Osteoblast (primary cell): ENCODE measurements at regions not wholly inside any gene's neighbourhood (a gene's known extent, or its start where the extent isn't known, plus 50 kb on each side); places are given as distances from the start of the nearest gene placed in this dataset.

Source experiments
- DNase-seq: peaks from one replicate; pipeline ENCODE4 v3.0.0; 2011; ENCODE audit warnings: low spot score, mixed read lengths; ENCODE audit not compliant: insufficient read length; ENCODE audit errors: missing footprints
- H2AFZ ChIP-seq: 2 replicates; pipeline ENCODE4 v1.6.0; 2011; ENCODE audit warnings: mild to moderate bottlenecking, low read length
- H3K27ac ChIP-seq: 2 replicates; pipeline ENCODE4 v1.5.1; 2011; ENCODE audit warnings: mild to moderate bottlenecking, low read depth, low read length, moderate library complexity
- H3K27me3 ChIP-seq: 2 replicates; pipeline ENCODE4 v1.6.0; 2012; ENCODE audit warnings: mild to moderate bottlenecking, control low read depth, inconsistent platforms, low read length, moderate library complexity; ENCODE audit not compliant: insufficient read depth
- H3K36me3 ChIP-seq: 2 replicates; pipeline ENCODE4 v1.5.1; 2011; ENCODE audit warnings: mild to moderate bottlenecking, low read length, control low read depth, moderate library complexity; ENCODE audit not compliant: insufficient read depth
- H3K4me1 ChIP-seq: 2 replicates; pipeline ENCODE4 v1.5.1; 2011; ENCODE audit warnings: mild to moderate bottlenecking, low read length, control low read depth, moderate library complexity; ENCODE audit not compliant: insufficient read depth
- H3K4me2 ChIP-seq: 2 replicates; pipeline ENCODE4 v1.6.0; 2011; ENCODE audit warnings: mild to moderate bottlenecking, low read length; ENCODE audit not compliant: insufficient read depth
- H3K4me3 ChIP-seq: fragments of 200-600 bp; sonication (generic); 3 replicates; pipeline ENCODE4 v1.5.1; 2012; ENCODE audit warnings: mild to moderate bottlenecking, low read length, inconsistent platforms; ENCODE audit not compliant: insufficient read depth
- H3K79me2 ChIP-seq: 2 replicates; pipeline ENCODE4 v1.6.0; 2012; ENCODE audit warnings: mild to moderate bottlenecking, low read length, control low read depth, inconsistent platforms; ENCODE audit not compliant: insufficient read depth
- H3K9me3 ChIP-seq: 2 replicates; pipeline ENCODE4 v1.5.1; 2011; ENCODE audit warnings: low read depth, low read length, control low read depth
- H4K20me1 ChIP-seq: 2 replicates; pipeline ENCODE4 v1.6.0; 2012; ENCODE audit warnings: mild to moderate bottlenecking, low read length, control low read depth; ENCODE audit not compliant: insufficient read depth
- TF ChIP-seq, protein P1 (sequence below): IDR thresholded peaks from 2 replicates; pipeline ENCODE4 v1.5.1; 2011; ENCODE audit warnings: mild to moderate bottlenecking, low read depth, low read length, moderate library complexity; ENCODE audit errors: extremely low read depth

DNA sequence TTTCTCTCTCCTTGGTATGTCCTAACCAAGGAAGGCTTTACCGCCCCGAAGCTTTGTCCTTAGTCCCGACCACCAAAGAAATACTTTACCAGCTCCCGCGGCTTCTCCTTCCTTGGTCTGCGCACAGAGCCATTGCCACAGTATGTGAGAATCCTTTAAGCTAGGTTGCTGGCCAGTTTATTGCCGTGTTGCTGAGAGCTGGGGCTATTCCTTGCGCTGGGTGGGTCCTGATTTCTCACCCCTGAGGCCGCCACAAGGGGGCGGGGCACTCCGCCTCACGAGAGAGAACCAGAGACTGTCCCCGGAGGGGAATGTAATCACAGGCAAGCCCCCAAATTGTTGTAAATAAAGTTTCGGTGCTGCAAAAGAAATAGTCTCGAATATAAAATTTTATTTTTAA is 331.0 kb upstream of the PCDH10 start:
- H3K9me3 ChIP-seq, result no peaks in the 10 kb centered on the region
- H3K36me3 ChIP-seq, result no peaks in the 10 kb centered on the region
- no peaks in the 10 kb centered on the region for H4K20me1 ChIP-seq
- H3K27me3 ChIP-seq, result no peaks in the 10 kb centered on the region
- H3K4me1 ChIP-seq, result no peaks in the 10 kb centered on the region
- DNase-seq, result no peak
- H3K27ac ChIP-seq, result no peak overlapping the region
- H2AFZ ChIP-seq, result no peak overlapping the region
- TF ChIP-seq, protein P1, sequence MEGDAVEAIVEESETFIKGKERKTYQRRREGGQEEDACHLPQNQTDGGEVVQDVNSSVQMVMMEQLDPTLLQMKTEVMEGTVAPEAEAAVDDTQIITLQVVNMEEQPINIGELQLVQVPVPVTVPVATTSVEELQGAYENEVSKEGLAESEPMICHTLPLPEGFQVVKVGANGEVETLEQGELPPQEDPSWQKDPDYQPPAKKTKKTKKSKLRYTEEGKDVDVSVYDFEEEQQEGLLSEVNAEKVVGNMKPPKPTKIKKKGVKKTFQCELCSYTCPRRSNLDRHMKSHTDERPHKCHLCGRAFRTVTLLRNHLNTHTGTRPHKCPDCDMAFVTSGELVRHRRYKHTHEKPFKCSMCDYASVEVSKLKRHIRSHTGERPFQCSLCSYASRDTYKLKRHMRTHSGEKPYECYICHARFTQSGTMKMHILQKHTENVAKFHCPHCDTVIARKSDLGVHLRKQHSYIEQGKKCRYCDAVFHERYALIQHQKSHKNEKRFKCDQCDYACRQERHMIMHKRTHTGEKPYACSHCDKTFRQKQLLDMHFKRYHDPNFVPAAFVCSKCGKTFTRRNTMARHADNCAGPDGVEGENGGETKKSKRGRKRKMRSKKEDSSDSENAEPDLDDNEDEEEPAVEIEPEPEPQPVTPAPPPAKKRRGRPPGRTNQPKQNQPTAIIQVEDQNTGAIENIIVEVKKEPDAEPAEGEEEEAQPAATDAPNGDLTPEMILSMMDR, result no peak
- H3K4me2 ChIP-seq, result no peak overlapping the region
- no peak overlapping the region for H3K4me3 ChIP-seq
- H3K79me2 ChIP-seq, result no peaks in the 10 kb centered on the region

DNA sequence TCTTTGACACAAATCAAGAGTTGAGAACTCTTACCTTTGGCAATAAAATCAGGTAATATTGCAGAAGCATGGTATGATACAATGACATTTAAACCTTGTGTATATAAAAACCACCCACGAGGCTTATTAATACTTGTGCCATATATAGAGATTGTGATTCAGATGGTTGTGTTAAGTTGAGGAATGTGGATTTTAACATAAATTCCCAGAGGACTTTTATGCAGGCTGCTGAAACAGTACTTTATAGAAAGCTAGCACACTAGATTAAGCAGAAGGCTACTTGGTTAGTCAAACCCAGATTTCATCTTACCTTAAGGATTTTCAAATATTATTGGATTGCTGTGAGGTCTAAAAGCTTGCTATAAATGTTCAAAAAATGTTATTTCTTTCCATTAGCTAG is 325.7 kb upstream of the PCDH10 start:
- Histone ChIP-seq H3K36me3 (no peaks in the 10 kb centered on the region), H3K4me3 (no peak overlapping the region), H2AFZ (no peak overlapping the region), H3K79me2 (no peaks in the 10 kb centered on the region), H3K9me3 (no peaks in the 10 kb centered on the region), H3K27me3 (no peaks in the 10 kb centered on the region), H4K20me1 (no peaks in the 10 kb centered on the region), H3K4me2 (no peak overlapping the region), H3K4me1 (no peaks in the 10 kb centered on the region), H3K27ac (no peak overlapping the region)
- TF ChIP-seq, protein P1, result no peak
- no peak for DNase-seq

DNA sequence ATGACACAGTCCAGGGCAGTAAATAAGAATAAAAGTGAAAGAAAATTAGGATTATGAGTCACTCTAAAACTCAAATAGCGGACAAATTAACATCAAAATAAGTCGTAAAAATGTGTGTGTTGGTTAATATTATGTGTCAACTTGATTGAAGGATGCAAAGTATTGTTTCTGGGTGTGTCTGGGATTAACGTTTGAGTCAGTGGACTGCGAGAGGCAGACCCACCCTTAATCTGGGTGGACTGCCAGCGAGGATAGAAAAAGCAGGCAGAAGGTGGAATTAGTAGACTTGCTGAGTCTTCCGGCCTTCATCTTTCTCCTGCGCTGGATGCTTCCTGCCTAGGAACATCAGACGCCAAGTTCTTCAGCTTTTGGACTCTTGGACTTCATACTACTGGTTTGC is 324.3 kb upstream of the PCDH10 start:
- no peaks in the 10 kb centered on the region for H3K79me2 ChIP-seq
- H3K27ac ChIP-seq, result no peak overlapping the region
- H3K36me3 ChIP-seq, result no peaks in the 10 kb centered on the region
- no peak for DNase-seq
- no peak overlapping the region for H2AFZ ChIP-seq
- no peaks in the 10 kb centered on the region for H4K20me1 ChIP-seq
- H3K4me2 ChIP-seq, result no peak overlapping the region
- no peaks in the 10 kb centered on the region for H3K9me3 ChIP-seq
- no peaks in the 10 kb centered on the region for H3K27me3 ChIP-seq
- no peak overlapping the region for H3K4me3 ChIP-seq
- no peaks in the 10 kb centered on the region for H3K4me1 ChIP-seq
- TF ChIP-seq, protein P1, result no peak

DNA sequence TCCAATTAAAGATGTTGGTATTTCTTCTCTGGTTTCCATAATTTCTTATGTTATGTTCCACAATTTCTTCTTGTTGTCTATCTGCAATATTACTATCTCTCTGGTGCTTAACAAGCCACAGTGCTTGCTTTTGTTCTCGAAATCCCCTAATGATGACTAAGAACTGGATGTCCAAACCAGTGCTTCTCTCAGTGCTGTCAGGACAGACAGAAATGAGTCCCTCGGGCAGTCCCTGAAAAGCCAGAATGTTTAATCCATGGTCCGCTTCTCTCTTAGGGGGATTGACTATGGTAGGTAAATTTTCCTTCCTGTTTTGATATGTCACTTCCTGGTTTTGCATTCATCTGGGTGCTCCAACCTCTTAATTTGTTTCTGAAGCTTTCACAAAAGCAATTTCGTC is 321.6 kb upstream of the PCDH10 start:
- Histone ChIP-seq H3K4me2 (no peak overlapping the region), H3K9me3 (no peaks in the 10 kb centered on the region), H3K4me1 (no peaks in the 10 kb centered on the region), H3K79me2 (no peaks in the 10 kb centered on the region), H3K36me3 (no peaks in the 10 kb centered on the region), H4K20me1 (no peaks in the 10 kb centered on the region), H3K27me3 (no peaks in the 10 kb centered on the region), H3K27ac (no peak overlapping the region), H3K4me3 (no peak overlapping the region), H2AFZ (no peak overlapping the region)
- no peak for DNase-seq
- TF ChIP-seq, protein P1, result no peak
